GM21360 (cell line): ENCODE measurements at regions not wholly inside any gene's neighbourhood (a gene's known extent, or its start where the extent isn't known, plus 50 kb on each side); places are given as distances from the start of the nearest gene placed in this dataset.

Experiments
- ATAC-seq: cut with Tn5 transposase; IDR thresholded peaks from one replicate; pipeline ENCODE4 v1.9.1; 2021; ENCODE audit warnings: mild to moderate bottlenecking, moderate library complexity; ENCODE audit not compliant: unreplicated experiment

- no peak for ATAC-seq
These were observed 93.7 kb upstream of the PTPN1 start for GRCh38 chr20:50416269-50417022.

- ATAC-seq: no peak
These were observed 93.2 kb upstream of the PTPN1 start for GRCh38 chr20:50417023-50417329.

- no peak for ATAC-seq
These were observed 92.5 kb upstream of the PTPN1 start for GRCh38 chr20:50417484-50418235.

- no peak for ATAC-seq
These were observed 91.1 kb upstream of the PTPN1 start for GRCh38 chr20:50418890-50419642.

- ATAC-seq: no peak
These were observed 89.8 kb upstream of the PTPN1 start for GRCh38 chr20:50420380-50420779.

- no peak for ATAC-seq
These were observed 88.5 kb upstream of the PTPN1 start for GRCh38 chr20:50421356-50422340.

- ATAC-seq: no peak
These were observed 86.4 kb upstream of the PTPN1 start for GRCh38 chr20:50423758-50424157.

- no peak for ATAC-seq
These were observed 85.1 kb upstream of the PTPN1 start for GRCh38 chr20:50425076-50425475.

- ATAC-seq: no peak
These were observed 83.1 kb upstream of the PTPN1 start for GRCh38 chr20:50426866-50427718.

- no peak for ATAC-seq
These were observed 82.5 kb upstream of the PTPN1 start for GRCh38 chr20:50427719-50428083.

GRCh38 chr20:50428097-50428828 is 81.9 kb upstream of the PTPN1 start:
- no peak for ATAC-seq

- no peak for ATAC-seq
These were observed 80.8 kb upstream of the PTPN1 start for GRCh38 chr20:50429412-50429811.

GRCh38 chr20:50431066-50431450 is 79.1 kb upstream of the PTPN1 start:
- no peak for ATAC-seq

GRCh38 chr20:50433001-50433761 is 77.0 kb upstream of the PTPN1 start:
- ATAC-seq: no peak

GRCh38 chr20:50434321-50434652 is 75.9 kb upstream of the PTPN1 start:
- ATAC-seq: no peak

GRCh38 chr20:50434653-50435396 is 75.4 kb upstream of the PTPN1 start:
- no peak for ATAC-seq

GRCh38 chr20:50435397-50436051 is 74.7 kb upstream of the PTPN1 start:
- no peak for ATAC-seq
